H1 (cell line): ENCODE measurements at regions not wholly inside any gene's neighbourhood (a gene's known extent, or its start where the extent isn't known, plus 50 kb on each side); places are given as distances from the start of the nearest gene placed in this dataset.

ENCODE experiments used
- CTCF ChIA-PET: fragments of 300-600 bp; sonication (Branson Sonifier 250); formaldehyde crosslinking; loops from one replicate; lab custom pipeline; 2021; ENCODE audit not compliant: partially characterized antibody; lab: Charles Lee
- POLR2A ChIA-PET: fragments of 300-600 bp; sonication (Branson Sonifier 250); formaldehyde crosslinking; loops from one replicate; lab custom pipeline; 2021; ENCODE audit warnings: inconsistent platforms; ENCODE audit not compliant: partially characterized antibody; lab: Charles Lee
- DNase-seq, 2 experiments: peaks; one replicate each; pipeline versions ENCODE4 v3.0.0 to v3.0.0-alpha.2; 2010 to 2022; ENCODE audit warnings: low spot score in 2 of 2, low read depth in 1 of 2, mixed read lengths in 1 of 2
- FAIRE-seq: peaks from 2 replicates; lab custom pipeline; 2011; peaks lifted over from hg19 to GRCh38; lab: Jason Lieb, UNC
- H2AFZ ChIP-seq: 2 replicates; pipeline ENCODE4 v1.8.1; 2012; ENCODE audit warnings: low read length, inconsistent platforms
- H2AK5ac ChIP-seq: 2 replicates; pipeline ENCODE4 v1.6.1; 2013; ENCODE audit warnings: low read depth, low read length
- H2BK120ac ChIP-seq: replicated peaks from 2 replicates; pipeline ENCODE3; 2013; ENCODE audit warnings: low read depth, low read length, inconsistent platforms
- H2BK12ac ChIP-seq: 2 replicates; pipeline ENCODE4 v1.6.1; 2013; ENCODE audit warnings: low read depth, low read length
- H2BK15ac ChIP-seq: 2 replicates; pipeline ENCODE4 v1.6.1; 2013; ENCODE audit warnings: low read length
- H2BK20ac ChIP-seq: 2 replicates; pipeline ENCODE4 v1.6.1; 2013; ENCODE audit warnings: low read length
- H2BK5ac ChIP-seq: 2 replicates; pipeline ENCODE4 v1.6.1; 2013; ENCODE audit warnings: low read depth, low read length
- H3K14ac ChIP-seq: 2 replicates; pipeline ENCODE4 v1.6.1; 2013; ENCODE audit warnings: inconsistent platforms; ENCODE audit not compliant: insufficient read length
- H3K18ac ChIP-seq: 2 replicates; pipeline ENCODE4 v1.6.1; 2013; ENCODE audit warnings: low read length; ENCODE audit errors: extremely low read depth
- H3K23ac ChIP-seq: 2 replicates; pipeline ENCODE4 v1.6.1; 2013; ENCODE audit warnings: inconsistent platforms; ENCODE audit not compliant: insufficient read length
- H3K23me2 ChIP-seq: 2 replicates; pipeline ENCODE4 v1.6.1; 2013; ENCODE audit warnings: low read depth, low read length
- H3K27ac ChIP-seq: 2 replicates; pipeline ENCODE4 v1.6.1; 2011; ENCODE audit warnings: low read depth, low read length, inconsistent platforms
- H3K27me3 ChIP-seq, 4 experiments: replicated peaks in 1 of 4; 1 replicate in 1 of 4; 2 replicates in 3 of 4; pipeline versions ENCODE4 v1.6.1 to v1.8.1; 2011 to 2013; ENCODE audit warnings: low read length in 3 of 4, mild to moderate bottlenecking in 3 of 4, inconsistent platforms in 2 of 4, mixed read lengths in 2 of 4, moderate library complexity in 1 of 4; ENCODE audit not compliant: control insufficient read depth in 3 of 4, insufficient read depth in 3 of 4; ENCODE audit errors: extremely low read depth in 1 of 4
- H3K36me3 ChIP-seq, 4 experiments: 2 replicates each; pipeline versions ENCODE4 v1.6.1 to v1.8.1; 2011 to 2013; ENCODE audit warnings: mild to moderate bottlenecking in 4 of 4, low read length in 3 of 4, moderate library complexity in 2 of 4, control low read depth in 1 of 4, inconsistent platforms in 1 of 4; ENCODE audit not compliant: insufficient read depth in 4 of 4, control insufficient read depth in 2 of 4
- H3K4ac ChIP-seq: replicated peaks from 2 replicates; pipeline ENCODE3; 2013; ENCODE audit warnings: low read length, low read depth, mixed read lengths, inconsistent platforms; ENCODE audit not compliant: insufficient read length
- H3K4me1 ChIP-seq, 4 experiments: replicated peaks in 1 of 4; 1 replicate in 1 of 4; 2 replicates in 3 of 4; pipeline versions ENCODE4 v1.6.1 to v1.8.1; 2011 to 2013; ENCODE audit warnings: low read length in 3 of 4, inconsistent platforms in 2 of 4, mixed read lengths in 1 of 4; ENCODE audit not compliant: insufficient read depth in 4 of 4, control insufficient read depth in 3 of 4
- H3K4me2 ChIP-seq, 2 experiments: 2 replicates each; pipeline versions ENCODE4 v1.6.1 to v1.8.1; 2011 to 2013; ENCODE audit warnings: low read depth in 2 of 2, low read length in 2 of 2, control low read depth in 1 of 2, inconsistent platforms in 1 of 2, mild to moderate bottlenecking in 1 of 2; ENCODE audit not compliant: insufficient read depth in 1 of 2
- H3K4me3 ChIP-seq, 4 experiments: fragments of 200-600, 300-600 bp in 1 of 4; sonication (generic), shearing (Covaris generic), sonication (Bioruptor Twin) in 1 of 4; 2 replicates each; pipeline versions ENCODE4 v1.5.1 to v1.8.1; 2011 to 2016; ENCODE audit warnings: low read length in 4 of 4, low read depth in 3 of 4, control low read depth in 2 of 4, inconsistent platforms in 2 of 4, mild to moderate bottlenecking in 2 of 4, mixed read lengths in 1 of 4, moderate library complexity in 1 of 4; ENCODE audit not compliant: insufficient read depth in 2 of 4; ENCODE audit errors: extremely low read depth in 1 of 4
- H3K56ac ChIP-seq: replicated peaks from 2 replicates; pipeline ENCODE3; 2013; ENCODE audit warnings: low read depth, mild to moderate bottlenecking, mixed read lengths, low read length, inconsistent platforms; ENCODE audit not compliant: insufficient read length
- H3K79me1 ChIP-seq: 2 replicates; pipeline ENCODE4 v1.6.1; 2013; ENCODE audit warnings: low read depth, low read length, control low read depth
- H3K79me2 ChIP-seq, 2 experiments: 2 replicates each; pipeline versions ENCODE4 v1.6.1 to v1.8.1; 2012 to 2013; ENCODE audit warnings: low read length in 2 of 2, mild to moderate bottlenecking in 2 of 2, inconsistent platforms in 1 of 2; ENCODE audit not compliant: insufficient read depth in 2 of 2, control insufficient read depth in 1 of 2
- H3K9ac ChIP-seq, 4 experiments: replicated peaks in 1 of 4; 1 replicate in 1 of 4; 2 replicates in 3 of 4; pipeline versions ENCODE4 v1.6.1 to v1.8.1; 2011 to 2013; ENCODE audit warnings: low read depth in 3 of 4, low read length in 3 of 4, control low read depth in 2 of 4, mild to moderate bottlenecking in 2 of 4, moderate library complexity in 2 of 4, inconsistent platforms in 1 of 4; ENCODE audit errors: extremely low read depth in 1 of 4
- H3K9me3 ChIP-seq, 2 experiments: 2 replicates each; pipeline versions ENCODE4 v1.6.1 to v1.8.1; 2012 to 2013; ENCODE audit warnings: mild to moderate bottlenecking in 2 of 2, moderate library complexity in 2 of 2, control low read depth in 1 of 2, inconsistent platforms in 1 of 2, low read depth in 1 of 2, low read length in 1 of 2, mixed read lengths in 1 of 2; ENCODE audit not compliant: insufficient read depth in 2 of 2
- H4K20me1 ChIP-seq, 2 experiments: replicated peaks in 1 of 2; 2 replicates each; pipeline versions ENCODE3 to v1.8.1; 2011 to 2013; ENCODE audit warnings: inconsistent platforms in 2 of 2, low read length in 2 of 2, mild to moderate bottlenecking in 1 of 2; ENCODE audit not compliant: insufficient read depth in 2 of 2, control insufficient read depth in 1 of 2
- H4K5ac ChIP-seq: 2 replicates; pipeline ENCODE4 v1.6.1; 2013; ENCODE audit warnings: low read length, low read depth, mixed read lengths, inconsistent platforms; ENCODE audit not compliant: insufficient read length
- H4K8ac ChIP-seq: 2 replicates; pipeline ENCODE4 v1.8.0; 2013; ENCODE audit warnings: mild to moderate bottlenecking, moderate library complexity, low read length, inconsistent platforms; ENCODE audit not compliant: insufficient read depth; ENCODE audit errors: extremely low read depth
- H4K91ac ChIP-seq: replicated peaks from 2 replicates; pipeline ENCODE3; 2013; ENCODE audit warnings: low read length, mixed read lengths, inconsistent platforms; ENCODE audit not compliant: insufficient read length
- BRCA1 ChIP-seq: IDR thresholded peaks from 2 replicates; pipeline ENCODE4 v1.6.1; 2012; ENCODE audit warnings: low read depth, low read length, improper control_type of control experiment
- CBX8 ChIP-seq: fragments of 300-800, 300-1000 bp; sonication (generic); IDR thresholded peaks from 2 replicates; pipeline ENCODE4 v1.7.1; 2016; ENCODE audit warnings: low read depth, low read length, borderline replicate concordance
- CHD2 ChIP-seq: IDR thresholded peaks from 2 replicates; pipeline ENCODE4 v1.6.1; 2012; ENCODE audit warnings: low read length, improper control_type of control experiment
- CTBP2 ChIP-seq: IDR thresholded peaks from 2 replicates; pipeline ENCODE4 v1.7.0; 2011; ENCODE audit warnings: borderline replicate concordance, mild to moderate bottlenecking, moderate library complexity, mixed read lengths, low read length; ENCODE audit not compliant: insufficient read depth, insufficient read length
- HDAC6 ChIP-seq: IDR thresholded peaks from one replicate; pipeline ENCODE4 v1.7.1; 2012; ENCODE audit warnings: low read depth, mild to moderate bottlenecking, inconsistent platforms, low read length, moderate library complexity
- JUND ChIP-seq: IDR thresholded peaks from 2 replicates; pipeline ENCODE4 v1.6.1; 2011; ENCODE audit warnings: mild to moderate bottlenecking, improper control_type of control experiment, low read length
- NANOG ChIP-seq: IDR thresholded peaks from 2 replicates; pipeline ENCODE4 v1.6.1; 2011; ENCODE audit warnings: low read length, low read depth, mild to moderate bottlenecking, inconsistent platforms; ENCODE audit not compliant: insufficient read depth, poor library complexity, severe bottlenecking
- PHF8 ChIP-seq: fragments of 200-600 bp; sonication (generic); conservative IDR thresholded peaks from 2 replicates; pipeline ENCODE4 v1.7.1; 2012; ENCODE audit warnings: low read depth, mild to moderate bottlenecking, inconsistent platforms, low read length, moderate library complexity
- POU5F1 ChIP-seq: IDR thresholded peaks from 2 replicates; pipeline ENCODE4 v1.6.1; 2011; ENCODE audit warnings: low read depth, mild to moderate bottlenecking, low read length, moderate library complexity
- RAD21 ChIP-seq, 2 experiments: IDR thresholded peaks in 1 of 2; conservative IDR thresholded peaks in 1 of 2; 2 replicates each; pipeline ENCODE4 v1.6.1; 2011; ENCODE audit warnings: low read depth in 2 of 2, low read length in 2 of 2, improper control_type of control experiment in 1 of 2, inconsistent platforms in 1 of 2, mild to moderate bottlenecking in 1 of 2, moderate library complexity in 1 of 2
- RNF2 ChIP-seq: fragments of 200-900, 300-1000 bp; sonication (generic); IDR thresholded peaks from 2 replicates; pipeline ENCODE4 v1.7.1; 2016; ENCODE audit warnings: borderline replicate concordance, low read depth, mild to moderate bottlenecking, antibody characterized with exemption, low read length; ENCODE audit not compliant: poor library complexity, severe bottlenecking; ENCODE audit errors: missing control alignments
- USF2 ChIP-seq: IDR thresholded peaks from 2 replicates; pipeline ENCODE4 v1.6.1; 2011; ENCODE audit warnings: low read length, improper control_type of control experiment
- TF ChIP-seq, protein P1 (sequence below): IDR thresholded peaks from 2 replicates; pipeline ENCODE4 v1.6.1; 2011; ENCODE audit warnings: low read depth, mild to moderate bottlenecking, low read length; ENCODE audit not compliant: insufficient read depth

GRCh38 chr3:31086698-31087097 lies 192.2 kb upstream of the GADL1 start:
- no peak overlapping the region for H4K8ac ChIP-seq
- no peak overlapping the region for H3K23ac ChIP-seq
- no peaks in the 10 kb centered on the region for H4K20me1 ChIP-seq
- DNase-seq (no peak), FAIRE-seq (no peak)
- no peak overlapping the region for H2AFZ ChIP-seq
- no peak overlapping the region for H2AK5ac ChIP-seq
- no peak overlapping the region for H3K18ac ChIP-seq
- no peak overlapping the region for H3K4ac ChIP-seq
- peaks cover 0 to 1% (median 0%) of the 10 kb centered on the region in 4 experiments; a peak in 1 of 7 replicates for H3K27me3 ChIP-seq
- no peak overlapping the region for H3K27ac ChIP-seq
- H3K9ac ChIP-seq = no peak overlapping the region
- no peaks in the 10 kb centered on the region for H3K36me3 ChIP-seq
- no peak overlapping the region for H2BK20ac ChIP-seq
- ChIA-PET POLR2A (no interaction called here), CTCF (interaction anchor here (1.4 kb wide), 1 partner anchor 8 kb away, joined by 3 read pairs; no protein-coding TSS in a partner anchor)
- H2BK5ac ChIP-seq = no peak overlapping the region
- H3K79me2 ChIP-seq = no peaks in the 10 kb centered on the region
- no peak overlapping the region for H3K4me3 ChIP-seq
- no peak overlapping the region for H2BK15ac ChIP-seq
- H4K91ac ChIP-seq = no peak overlapping the region
- H2BK120ac ChIP-seq = no peak overlapping the region
- no peaks in the 10 kb centered on the region for H3K4me1 ChIP-seq
- no peaks in the 10 kb centered on the region for H3K79me1 ChIP-seq
- no peak overlapping the region for H3K14ac ChIP-seq
- no peak overlapping the region for H2BK12ac ChIP-seq
- H3K9me3 ChIP-seq = no peaks in the 10 kb centered on the region
- no peak overlapping the region for H4K5ac ChIP-seq
- no peak overlapping the region for H3K4me2 ChIP-seq
- H3K23me2 ChIP-seq = no peaks in the 10 kb centered on the region
- H3K56ac ChIP-seq = no peak overlapping the region
- TF ChIP-seq POU5F1 (no peak), USF2 (no peak), RNF2 (no peak), CTBP2 (no peak), NANOG (no peak), HDAC6 (no peak), RAD21 (IDR thresholded peaks at IDR 0.05 in 1 of 2, conservative IDR thresholded peaks at IDR 0.05 in 1 of 2; ENCODE audit: low read depth in 2 of 2, low read length in 2 of 2) (no peak), BRCA1 (no peak), CHD2 (no peak), PHF8 (no peak), JUND (no peak), CBX8 (no peak)
- TF ChIP-seq, protein P1, sequence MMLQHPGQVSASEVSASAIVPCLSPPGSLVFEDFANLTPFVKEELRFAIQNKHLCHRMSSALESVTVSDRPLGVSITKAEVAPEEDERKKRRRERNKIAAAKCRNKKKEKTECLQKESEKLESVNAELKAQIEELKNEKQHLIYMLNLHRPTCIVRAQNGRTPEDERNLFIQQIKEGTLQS = no peak
